ENCODE measurements at regions not wholly inside any gene's neighbourhood (a gene's known extent, or its start where the extent isn't known, plus 50 kb on each side); places are given as distances from the start of the nearest gene placed in this dataset.

DNA sequence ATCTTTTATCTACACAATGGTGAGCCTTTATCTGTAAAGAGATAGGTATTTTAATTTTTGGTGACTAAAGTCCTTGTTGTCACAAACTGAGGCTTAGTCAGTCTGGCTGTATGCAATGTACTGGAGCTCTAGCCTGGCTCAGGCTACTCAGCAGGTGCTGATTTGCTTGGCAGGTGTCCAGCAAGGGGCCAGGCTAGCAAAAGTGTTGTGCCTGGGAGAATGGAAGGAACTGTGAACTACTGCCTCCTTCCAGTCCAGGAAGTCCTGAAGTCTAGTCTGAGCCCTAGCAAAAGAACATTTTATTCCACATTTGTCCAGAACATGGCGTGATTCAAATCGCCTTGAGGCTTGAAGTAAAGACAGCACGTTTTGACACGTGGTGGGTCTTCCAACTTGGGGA, 260.5 kb downstream of the CCDC85A start:
- Mint-ChIP-seq H3K4me1 (ENCODE audit: low read depth) (no peaks in the 10 kb centered on the region), H3K27me3 (ENCODE audit: low read depth) (no peaks in the 10 kb centered on the region), H3K9me3 (peaks cover 6% of the 10 kb centered on the region), H3K36me3 (ENCODE audit: insufficient read depth) (no peaks in the 10 kb centered on the region), H3K4me3 (no peak overlapping the region)
- DNase-seq (no peak), ATAC-seq (no peak)

DNA sequence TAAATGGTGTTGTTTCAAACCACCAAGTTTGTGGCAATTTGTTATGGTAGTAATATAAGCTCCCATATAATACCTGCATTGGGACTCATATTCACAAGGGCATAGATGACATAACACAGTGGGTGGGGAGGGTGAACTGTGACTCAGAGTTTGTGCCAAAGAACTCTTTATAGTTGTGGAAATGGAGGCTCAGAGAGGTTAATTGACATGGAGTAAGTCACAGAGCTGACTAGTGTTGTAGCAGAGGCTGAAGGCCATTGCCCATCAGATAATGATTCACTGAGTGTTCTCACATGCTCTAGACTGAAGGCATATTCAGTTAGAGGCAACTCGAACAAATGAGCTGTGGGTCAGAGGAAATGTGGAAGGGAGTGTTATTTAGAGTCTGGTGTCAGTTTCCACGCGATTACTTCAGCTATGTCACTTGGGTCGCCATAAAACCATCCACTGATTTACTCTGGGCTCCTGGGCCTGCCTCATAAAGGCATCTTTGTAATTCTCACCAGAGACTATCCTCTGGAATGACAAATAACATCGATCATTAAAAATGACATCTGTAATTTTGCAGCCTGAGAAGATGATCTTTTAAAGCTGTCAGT, 264.7 kb downstream of the CCDC85A start:
- ATAC-seq = no peak
- H3K9me3 Mint-ChIP-seq = peaks cover 15% of the 10 kb centered on the region

DNA sequence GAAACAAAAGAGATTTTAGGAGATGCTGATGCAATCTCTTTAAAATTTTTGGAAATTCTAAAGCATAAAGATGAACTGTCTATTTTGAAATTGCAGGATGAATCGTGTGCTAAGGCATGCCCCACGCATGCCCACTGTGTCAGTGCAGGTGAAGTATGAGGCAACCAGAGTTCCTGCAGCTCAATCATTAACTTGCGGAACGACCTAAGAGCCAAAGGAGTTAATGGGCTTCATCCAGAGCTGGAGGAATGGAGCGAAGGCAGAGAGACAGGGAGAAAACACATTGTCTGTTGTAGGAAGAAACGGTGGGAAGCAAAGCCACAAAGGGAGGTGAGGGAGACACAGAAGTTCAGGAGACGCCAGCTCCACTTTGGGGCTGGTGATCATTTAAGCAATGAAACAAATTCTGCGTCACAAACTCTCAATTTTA, 265.2 kb downstream of the CCDC85A start:
- peaks cover 18% of the 10 kb centered on the region for H3K9me3 Mint-ChIP-seq
- no peak overlapping the region for H3K4me3 Mint-ChIP-seq
- H3K4me1 Mint-ChIP-seq (ENCODE audit: low read depth) = no peaks in the 10 kb centered on the region
- no peak for ATAC-seq
- DNase-seq = no peak
- no peaks in the 10 kb centered on the region for H3K36me3 Mint-ChIP-seq (ENCODE audit: insufficient read depth)
- H3K27me3 Mint-ChIP-seq (ENCODE audit: low read depth) = no peaks in the 10 kb centered on the region

More for the DNA sequence above, 264.7 kb downstream of the CCDC85A start:
- Mint-ChIP-seq H3K4me3 (no peak overlapping the region), H3K36me3 (ENCODE audit: insufficient read depth) (no peaks in the 10 kb centered on the region), H3K4me1 (ENCODE audit: low read depth) (no peaks in the 10 kb centered on the region), H3K27me3 (ENCODE audit: low read depth) (no peaks in the 10 kb centered on the region)
- DNase-seq = no peak

DNA sequence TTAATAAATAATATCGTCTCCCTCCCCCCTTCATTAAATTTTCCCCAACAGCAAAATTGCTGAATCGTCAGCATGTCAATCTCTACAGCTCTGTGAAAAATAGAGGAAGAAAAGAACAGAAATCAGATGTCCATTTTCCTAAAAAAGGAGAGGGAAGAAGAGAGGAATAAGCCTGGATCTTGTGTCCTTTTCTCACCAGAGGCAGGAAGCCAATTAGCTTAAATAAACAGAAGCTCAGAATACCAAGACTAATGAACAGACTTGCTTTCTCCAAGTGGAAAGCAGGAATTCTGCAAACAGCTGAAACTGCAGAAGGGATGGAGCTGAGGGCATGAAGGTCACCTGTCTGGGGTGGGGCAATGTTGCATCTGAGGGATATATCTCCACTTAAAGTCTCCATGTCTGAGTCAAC, 265.7 kb downstream of the CCDC85A start:
- no peak for ATAC-seq
- no peaks in the 10 kb centered on the region for H3K27me3 Mint-ChIP-seq (ENCODE audit: low read depth)
- no peaks in the 10 kb centered on the region for H3K36me3 Mint-ChIP-seq (ENCODE audit: insufficient read depth)

DNA sequence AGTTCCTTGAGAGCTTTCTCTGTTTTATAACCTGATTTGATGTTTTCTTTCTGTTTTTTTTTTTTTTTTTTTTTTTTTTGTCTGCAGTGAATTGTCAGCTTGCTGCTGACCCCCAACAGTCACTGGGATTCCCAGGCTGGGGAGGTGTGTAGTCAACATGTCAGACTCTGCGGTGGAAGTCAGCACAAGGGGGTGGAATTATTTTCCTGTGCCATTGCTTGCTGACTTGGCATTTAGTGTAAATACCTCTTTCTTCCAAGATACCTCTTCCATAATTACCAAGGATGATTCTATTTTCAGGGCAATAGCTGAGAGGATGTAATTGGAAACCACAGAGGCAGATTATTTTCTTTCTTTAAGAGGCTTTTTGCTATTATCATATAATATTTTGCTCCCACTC, 266.3 kb downstream of the CCDC85A start:
- no peaks in the 10 kb centered on the region for H3K4me1 Mint-ChIP-seq (ENCODE audit: low read depth)
- DNase-seq = no peak
- no peaks in the 10 kb centered on the region for H3K36me3 Mint-ChIP-seq (ENCODE audit: insufficient read depth)
- no peaks in the 10 kb centered on the region for H3K27me3 Mint-ChIP-seq (ENCODE audit: low read depth)
- no peak overlapping the region for H3K4me3 Mint-ChIP-seq
- ATAC-seq = no peak
- H3K9me3 Mint-ChIP-seq = peaks cover 21% of the 10 kb centered on the region

More for the DNA sequence above, 265.7 kb downstream of the CCDC85A start:
- H3K4me3 Mint-ChIP-seq = no peak overlapping the region
- no peak for DNase-seq
- no peaks in the 10 kb centered on the region for H3K4me1 Mint-ChIP-seq (ENCODE audit: low read depth)
- peaks cover 19% of the 10 kb centered on the region for H3K9me3 Mint-ChIP-seq

DNA sequence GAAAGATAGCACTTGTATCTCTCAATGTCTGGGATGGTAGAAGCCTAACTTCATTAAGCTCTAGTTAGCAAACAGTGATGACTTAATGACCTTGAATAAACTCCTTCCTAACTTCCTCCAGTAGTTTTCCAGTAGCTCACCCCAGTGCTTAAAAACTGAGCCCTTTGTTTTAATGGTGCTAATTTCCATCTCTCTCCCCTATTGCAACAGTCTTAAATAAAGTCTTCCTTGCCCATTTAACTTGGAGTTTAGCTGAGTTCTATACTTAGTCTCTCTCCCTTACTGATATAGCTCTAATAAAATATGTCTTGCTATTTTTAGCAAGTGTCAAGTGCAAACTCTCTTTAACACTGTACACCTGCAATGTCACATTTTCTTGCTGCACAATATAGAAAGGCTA, 267.0 kb downstream of the CCDC85A start:
- no peaks in the 10 kb centered on the region for H3K27me3 Mint-ChIP-seq (ENCODE audit: low read depth)
- DNase-seq (no peak), ATAC-seq (no peak)
- H3K9me3 Mint-ChIP-seq = peaks cover 22% of the 10 kb centered on the region
- H3K4me3 Mint-ChIP-seq = no peak overlapping the region
- H3K4me1 Mint-ChIP-seq (ENCODE audit: low read depth) = no peaks in the 10 kb centered on the region
- no peaks in the 10 kb centered on the region for H3K36me3 Mint-ChIP-seq (ENCODE audit: insufficient read depth)

DNA sequence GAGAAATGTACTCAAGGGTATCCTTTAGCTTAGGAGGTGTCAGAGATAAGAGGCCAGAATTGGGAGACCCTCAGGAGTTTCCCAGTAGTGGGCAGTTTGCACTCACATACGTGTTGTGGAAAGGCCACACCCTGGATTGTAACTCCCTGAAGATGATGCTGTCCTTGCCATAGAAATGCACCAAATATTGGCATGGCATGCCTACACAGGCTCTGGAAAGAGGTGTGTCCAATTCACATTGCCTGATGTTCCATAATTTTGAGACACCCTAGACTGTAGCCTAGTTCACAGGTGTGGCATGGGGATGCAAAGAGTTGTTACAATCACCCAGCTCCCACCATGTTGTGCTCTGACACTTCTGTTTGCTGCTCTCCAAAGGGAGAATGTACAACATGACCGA, 271.9 kb downstream of the CCDC85A start:
- no peak overlapping the region for H3K4me3 Mint-ChIP-seq
- H3K27me3 Mint-ChIP-seq (ENCODE audit: low read depth) = no peaks in the 10 kb centered on the region
- DNase-seq = no peak
- ATAC-seq = no peak
- H3K36me3 Mint-ChIP-seq (ENCODE audit: insufficient read depth) = no peaks in the 10 kb centered on the region
- H3K9me3 Mint-ChIP-seq = peaks cover 23% of the 10 kb centered on the region
- H3K4me1 Mint-ChIP-seq (ENCODE audit: low read depth) = no peaks in the 10 kb centered on the region

DNA sequence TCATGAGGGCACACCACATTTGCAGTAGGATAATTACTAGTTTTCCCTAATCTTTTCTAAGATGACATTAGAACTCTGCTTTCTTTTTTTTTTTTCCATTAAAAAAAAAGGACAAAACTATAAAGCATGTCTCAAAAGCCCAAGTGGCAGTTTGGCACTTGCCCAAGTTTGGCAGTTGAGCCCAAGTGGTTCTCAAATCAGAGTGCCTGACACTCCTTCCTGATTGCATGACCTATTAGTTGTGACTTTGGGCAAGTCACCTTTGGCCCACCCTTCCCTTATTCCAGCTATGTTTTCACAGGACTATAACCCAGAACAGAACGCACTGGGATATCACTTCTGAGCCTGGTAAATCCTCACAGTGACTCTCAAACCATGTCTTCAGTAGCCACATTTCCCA, 273.0 kb downstream of the CCDC85A start:
- DNase-seq (no peak), ATAC-seq (no peak)
- peaks cover 16% of the 10 kb centered on the region for H3K9me3 Mint-ChIP-seq
- no peaks in the 10 kb centered on the region for H3K36me3 Mint-ChIP-seq (ENCODE audit: insufficient read depth)
- H3K27me3 Mint-ChIP-seq (ENCODE audit: low read depth) = no peaks in the 10 kb centered on the region
- H3K4me3 Mint-ChIP-seq = no peak overlapping the region
- H3K4me1 Mint-ChIP-seq (ENCODE audit: low read depth) = no peaks in the 10 kb centered on the region

DNA sequence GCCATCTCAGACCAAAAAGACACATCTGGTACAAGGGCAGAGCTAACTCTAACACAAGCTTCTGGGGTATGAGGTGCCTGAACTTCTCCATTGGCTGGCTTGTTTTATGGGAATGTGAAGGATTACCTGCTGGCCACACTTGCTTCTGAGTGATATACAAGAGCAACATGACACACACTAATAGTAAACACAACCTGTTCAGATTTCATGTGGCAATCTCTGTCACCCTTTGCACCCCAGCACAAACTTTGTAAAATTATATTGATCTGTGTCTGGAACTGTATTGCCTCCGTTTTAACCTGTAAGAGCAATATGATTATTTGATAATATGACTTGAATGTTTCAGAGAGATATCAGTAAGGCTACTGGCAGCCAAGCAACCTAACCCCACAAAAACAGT, 276.7 kb downstream of the CCDC85A start:
- DNase-seq (no peak), ATAC-seq (no peak)
- peaks cover 14% of the 10 kb centered on the region for H3K9me3 Mint-ChIP-seq
- no peaks in the 10 kb centered on the region for H3K36me3 Mint-ChIP-seq (ENCODE audit: insufficient read depth)
- H3K4me1 Mint-ChIP-seq (ENCODE audit: low read depth) = no peaks in the 10 kb centered on the region
- no peak overlapping the region for H3K4me3 Mint-ChIP-seq
- no peaks in the 10 kb centered on the region for H3K27me3 Mint-ChIP-seq (ENCODE audit: low read depth)

DNA sequence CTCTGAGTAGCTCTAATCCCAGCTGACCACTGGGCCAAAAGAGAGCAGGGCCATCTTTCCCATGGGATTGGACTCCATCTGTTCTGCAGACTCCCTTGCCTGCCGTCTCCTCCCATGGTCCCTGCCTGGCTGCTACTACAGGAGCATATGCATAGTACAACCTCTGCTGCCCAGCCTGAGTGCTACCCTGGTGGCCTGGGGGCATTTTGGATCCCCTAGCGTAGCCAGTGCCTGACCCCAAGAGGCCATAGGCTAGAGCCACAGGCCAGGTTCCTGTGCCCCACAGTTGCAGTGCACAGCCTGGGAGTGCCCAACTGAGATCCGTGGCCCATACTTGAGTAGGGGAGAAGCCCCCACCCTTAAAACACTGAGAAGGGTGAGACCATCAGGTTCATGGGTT, 280.3 kb downstream of the CCDC85A start:
- DNase-seq (no peak), ATAC-seq (no peak)
- Mint-ChIP-seq H3K4me1 (ENCODE audit: low read depth) (no peaks in the 10 kb centered on the region), H3K27me3 (ENCODE audit: low read depth) (no peaks in the 10 kb centered on the region), H3K36me3 (ENCODE audit: insufficient read depth) (no peaks in the 10 kb centered on the region), H3K4me3 (no peak overlapping the region), H3K9me3 (peaks cover 11% of the 10 kb centered on the region)

DNA sequence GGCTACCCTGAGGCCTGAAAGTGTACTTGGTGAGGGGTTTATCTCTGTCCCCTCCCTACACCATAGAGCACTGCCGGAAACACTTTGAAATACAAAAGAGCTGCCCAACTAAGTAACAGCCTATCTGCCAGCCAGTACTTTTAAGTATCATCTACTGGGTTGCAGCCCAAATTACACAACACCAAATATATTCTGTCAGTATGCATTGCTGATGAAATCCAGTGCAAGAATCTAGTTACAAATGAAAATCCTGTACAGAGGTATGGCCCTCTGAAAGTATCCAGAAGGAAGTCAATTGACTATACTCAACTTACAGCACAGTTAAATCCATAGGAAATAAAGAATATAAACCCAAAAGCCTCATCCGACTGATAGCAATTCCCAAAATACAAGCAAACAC, 280.8 kb downstream of the CCDC85A start:
- ATAC-seq = no peak

DNA sequence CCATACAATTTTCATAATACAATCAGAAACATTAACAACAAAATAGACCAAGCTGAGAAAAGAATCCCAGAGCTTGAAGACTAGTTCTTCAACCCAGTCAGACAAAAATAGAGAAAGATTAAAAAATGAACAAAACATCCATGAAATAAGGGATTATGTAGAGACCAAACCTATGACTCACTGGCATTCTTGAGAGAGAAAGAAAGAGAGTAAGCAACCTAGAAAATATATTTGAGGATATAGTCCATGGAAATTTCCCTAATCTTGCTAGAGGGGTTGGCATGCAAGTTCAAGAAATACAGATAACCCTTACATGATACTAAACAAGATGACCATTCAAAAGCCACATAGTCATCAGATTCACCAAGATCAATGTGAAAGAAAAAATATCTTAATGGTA, 281.7 kb downstream of the CCDC85A start:
- no peak for DNase-seq
- ATAC-seq = no peak
- no peak overlapping the region for H3K4me3 Mint-ChIP-seq
- no peaks in the 10 kb centered on the region for H3K4me1 Mint-ChIP-seq (ENCODE audit: low read depth)
- peaks cover 14% of the 10 kb centered on the region for H3K9me3 Mint-ChIP-seq
- no peaks in the 10 kb centered on the region for H3K36me3 Mint-ChIP-seq (ENCODE audit: insufficient read depth)
- H3K27me3 Mint-ChIP-seq (ENCODE audit: low read depth) = no peaks in the 10 kb centered on the region

More for the DNA sequence above, 280.8 kb downstream of the CCDC85A start:
- Mint-ChIP-seq H3K36me3 (ENCODE audit: insufficient read depth) (no peaks in the 10 kb centered on the region), H3K27me3 (ENCODE audit: low read depth) (no peaks in the 10 kb centered on the region), H3K4me3 (no peak overlapping the region), H3K4me1 (ENCODE audit: low read depth) (no peaks in the 10 kb centered on the region), H3K9me3 (peaks cover 14% of the 10 kb centered on the region)
- no peak for DNase-seq

DNA sequence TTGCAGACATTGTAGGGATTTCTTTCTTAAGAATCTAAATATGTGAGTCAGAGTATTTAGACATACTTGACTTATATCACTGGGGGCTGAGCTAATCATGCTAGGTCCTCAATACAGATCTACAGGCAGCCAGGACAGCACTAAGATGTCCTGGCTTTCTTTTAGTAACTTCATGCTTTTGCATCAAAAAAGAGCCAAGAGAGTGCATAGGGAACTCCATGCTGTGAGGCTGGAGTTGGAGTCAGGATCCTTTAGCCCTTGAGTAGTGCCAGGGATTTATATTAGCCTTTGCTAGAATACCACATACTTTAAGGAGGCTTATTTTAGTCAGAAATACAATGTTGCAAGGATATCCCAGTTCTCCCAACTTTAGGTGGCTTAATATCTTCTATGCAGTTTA, 289.7 kb downstream of the CCDC85A start:
- Mint-ChIP-seq H3K36me3 (ENCODE audit: insufficient read depth) (no peaks in the 10 kb centered on the region), H3K9me3 (peaks cover 4% of the 10 kb centered on the region), H3K27me3 (ENCODE audit: low read depth) (no peaks in the 10 kb centered on the region), H3K4me3 (no peak overlapping the region), H3K4me1 (ENCODE audit: low read depth) (no peaks in the 10 kb centered on the region)
- DNase-seq (no peak), ATAC-seq (no peak)

DNA sequence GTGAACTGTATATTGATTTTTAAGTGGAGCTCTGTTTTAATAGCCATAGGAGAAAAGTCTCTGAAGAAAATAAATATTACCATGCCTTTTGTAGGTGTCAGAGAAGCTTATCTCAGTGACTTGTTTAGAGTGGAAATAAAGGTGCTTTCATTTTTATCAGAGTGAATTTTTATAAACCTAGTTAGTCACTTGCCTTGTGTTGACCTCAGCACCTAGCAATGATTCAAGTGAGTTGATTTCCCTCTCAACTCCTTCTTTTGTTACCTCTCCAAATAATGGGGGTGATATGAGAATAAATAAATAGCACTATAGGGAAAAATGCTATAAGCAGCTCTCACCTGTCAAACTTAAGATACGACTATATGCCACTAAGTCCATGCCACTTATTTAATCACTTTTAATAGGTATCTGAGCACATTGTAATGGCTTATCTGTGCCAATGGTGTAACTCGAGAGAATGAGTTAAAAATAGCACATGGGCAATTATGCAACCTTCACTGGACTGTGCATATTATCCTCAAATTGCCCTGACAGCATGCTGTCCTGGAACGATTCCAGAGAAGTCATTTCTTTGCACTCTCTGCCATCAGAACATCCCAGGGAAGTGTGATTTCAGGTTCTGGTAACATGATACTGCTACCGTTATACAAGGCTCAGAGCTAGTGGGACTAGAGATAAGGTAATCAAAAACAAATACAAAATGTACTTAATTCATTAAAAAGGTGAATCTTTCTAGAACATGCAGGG, 290.8 kb downstream of the CCDC85A start:
- Mint-ChIP-seq H3K4me1 (ENCODE audit: low read depth) (no peaks in the 10 kb centered on the region), H3K27me3 (ENCODE audit: low read depth) (no peaks in the 10 kb centered on the region), H3K9me3 (no peaks in the 10 kb centered on the region), H3K36me3 (ENCODE audit: insufficient read depth) (no peaks in the 10 kb centered on the region), H3K4me3 (no peak overlapping the region)
- DNase-seq = no peak
- ATAC-seq = no peak

DNA sequence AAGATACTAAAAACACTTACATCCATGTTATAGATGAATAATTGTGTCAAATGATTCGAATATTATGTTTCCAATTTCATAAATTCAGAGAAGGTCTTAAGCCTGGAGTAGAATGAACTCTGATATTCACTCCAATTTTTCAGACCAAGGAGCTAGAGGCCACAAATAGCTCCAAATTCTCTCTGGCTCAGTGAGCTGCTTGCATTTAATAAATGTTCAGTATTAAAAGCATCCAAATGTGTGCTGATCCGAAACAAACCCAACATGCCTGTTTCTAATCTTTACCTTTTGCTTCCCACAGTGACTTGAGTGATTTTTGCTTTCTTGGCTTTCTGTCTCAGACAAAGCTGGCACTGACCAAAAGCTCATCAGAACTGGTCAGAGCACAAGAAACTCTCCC, 291.4 kb downstream of the CCDC85A start:
- no peak for ATAC-seq
- H3K4me1 Mint-ChIP-seq (ENCODE audit: low read depth) = no peaks in the 10 kb centered on the region
- DNase-seq = no peak
- no peak overlapping the region for H3K4me3 Mint-ChIP-seq
- no peaks in the 10 kb centered on the region for H3K36me3 Mint-ChIP-seq (ENCODE audit: insufficient read depth)
- H3K27me3 Mint-ChIP-seq (ENCODE audit: low read depth) = no peaks in the 10 kb centered on the region
- no peaks in the 10 kb centered on the region for H3K9me3 Mint-ChIP-seq

Data from activated T-cell treated with anti-CD3 and anti-CD28 coated beads, Interleukin-2, amount 50 U/mL, for 4 hours (primary cell).